HG02970 (cell line): ENCODE measurements at regions not wholly inside any gene's neighbourhood (a gene's known extent, or its start where the extent isn't known, plus 50 kb on each side); places are given as distances from the start of the nearest gene placed in this dataset.

ENCODE experiments used
- ATAC-seq: cut with Tn5 transposase; IDR thresholded peaks from one replicate; pipeline ENCODE4 v1.9.1; 2021; ENCODE audit warnings: mild to moderate bottlenecking, moderate library complexity, moderate number of reproducible peaks; ENCODE audit not compliant: unreplicated experiment, low FRiP score

DNA sequence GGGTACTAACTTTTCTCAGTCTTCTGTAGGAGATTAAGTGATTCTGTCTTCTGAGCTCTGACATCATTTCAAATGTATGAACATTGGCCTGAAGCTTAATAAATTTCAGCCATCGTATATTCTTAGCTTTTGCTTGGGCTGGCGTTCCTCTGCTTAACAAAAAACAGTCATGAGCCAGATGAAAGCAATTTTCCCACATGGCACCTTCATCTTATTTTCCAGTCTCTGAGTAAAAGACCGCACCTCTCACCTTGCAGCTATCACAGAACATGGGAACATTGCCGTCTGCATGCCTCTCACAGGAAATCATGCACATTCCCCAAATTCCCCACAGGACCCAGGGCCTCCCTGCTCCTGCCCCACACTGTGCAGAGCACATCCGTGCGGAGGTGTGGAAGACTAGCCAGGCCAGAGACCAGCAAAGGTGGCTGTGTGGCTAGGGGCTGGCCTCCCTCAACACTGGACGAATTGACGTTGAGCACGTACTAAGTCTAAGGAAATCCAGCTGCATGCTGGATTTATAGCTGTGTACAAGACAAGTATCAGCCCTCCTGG lies 531.8 kb upstream of the ID2 start:
- ATAC-seq: no peak

DNA sequence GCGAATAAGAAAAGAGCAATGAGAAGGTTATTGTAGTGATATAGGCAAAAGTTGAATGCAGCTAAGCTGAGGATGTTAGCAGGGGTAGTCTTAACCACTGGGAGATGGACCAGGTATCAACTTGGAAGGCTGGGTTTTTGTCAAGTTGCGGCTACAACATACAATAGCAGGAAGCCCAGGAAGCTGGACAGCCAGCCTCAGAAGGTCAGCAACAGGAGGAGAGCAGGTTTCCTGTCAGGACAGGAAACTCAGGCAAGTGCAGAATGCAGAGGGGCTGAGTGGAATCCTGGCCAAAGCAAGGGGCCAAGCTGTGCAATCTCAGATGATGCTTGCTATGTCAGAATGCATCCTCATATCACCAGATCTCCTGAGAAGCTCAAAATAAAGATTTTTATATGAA lies 530.0 kb upstream of the ID2 start:
- no peak for ATAC-seq

DNA sequence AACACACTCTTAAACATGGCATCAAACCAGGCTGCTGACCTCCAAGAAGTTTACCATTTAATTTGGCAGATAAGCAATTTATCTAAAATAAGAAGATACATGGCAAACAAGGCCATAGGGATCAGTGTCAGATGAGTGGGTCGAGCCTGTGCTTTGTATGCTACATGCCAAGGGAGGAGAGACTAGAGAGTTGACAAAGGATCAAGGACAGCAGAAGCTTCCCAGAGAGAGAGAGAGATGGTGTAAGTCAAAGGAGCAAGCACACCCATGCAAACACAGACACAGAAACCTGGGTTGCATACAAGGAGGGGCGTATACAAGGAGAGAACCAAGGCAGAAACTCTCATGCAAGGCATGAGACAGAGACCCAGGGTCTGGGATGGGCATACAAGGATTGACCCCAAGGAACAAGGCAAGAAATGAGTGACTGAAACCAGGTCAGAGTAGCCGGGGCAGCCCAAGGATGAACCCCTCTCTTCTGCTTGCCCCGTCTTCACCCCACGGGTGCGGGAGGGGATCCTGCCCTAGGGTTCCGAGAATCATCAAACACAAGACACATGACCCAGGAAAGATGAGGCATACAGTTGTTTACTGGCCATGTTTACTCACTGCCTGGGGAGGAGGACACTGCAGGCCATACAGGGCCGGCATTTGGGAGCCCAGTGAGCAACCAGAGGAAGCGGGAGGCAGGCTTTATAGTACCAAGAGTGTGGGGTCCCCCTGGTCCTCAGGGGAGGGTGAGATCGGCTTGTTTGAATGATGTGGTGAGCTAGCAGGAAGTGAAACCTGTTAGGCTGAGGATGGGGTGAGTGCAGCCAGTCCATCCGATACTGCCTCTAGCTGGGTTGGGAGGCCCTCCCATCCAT lies 529.2 kb upstream of the ID2 start:
- peak; percentile 85 for ATAC-seq

DNA sequence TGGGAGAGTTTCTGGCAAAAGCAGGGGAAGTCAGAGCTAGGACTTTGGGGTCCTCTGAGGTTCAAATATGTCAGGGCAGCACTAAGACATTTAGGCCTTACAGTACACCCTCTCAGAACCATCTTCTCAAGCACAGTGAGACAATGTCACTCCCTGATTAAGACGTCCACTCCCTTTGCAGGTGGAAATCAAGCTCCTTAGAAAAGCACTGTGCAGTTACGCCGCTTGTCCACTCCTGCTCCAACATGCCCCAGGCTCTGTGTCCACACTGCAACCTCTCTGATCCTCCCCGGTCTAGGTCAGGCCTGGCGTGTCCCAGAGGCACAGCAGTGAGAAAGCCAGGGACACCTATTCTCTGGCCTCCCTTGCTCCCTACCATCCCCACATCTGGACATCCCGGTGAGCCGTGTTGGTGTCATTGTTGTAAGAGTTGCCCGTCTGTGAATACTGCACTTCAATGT lies 528.6 kb upstream of the ID2 start:
- ATAC-seq: no peak

DNA sequence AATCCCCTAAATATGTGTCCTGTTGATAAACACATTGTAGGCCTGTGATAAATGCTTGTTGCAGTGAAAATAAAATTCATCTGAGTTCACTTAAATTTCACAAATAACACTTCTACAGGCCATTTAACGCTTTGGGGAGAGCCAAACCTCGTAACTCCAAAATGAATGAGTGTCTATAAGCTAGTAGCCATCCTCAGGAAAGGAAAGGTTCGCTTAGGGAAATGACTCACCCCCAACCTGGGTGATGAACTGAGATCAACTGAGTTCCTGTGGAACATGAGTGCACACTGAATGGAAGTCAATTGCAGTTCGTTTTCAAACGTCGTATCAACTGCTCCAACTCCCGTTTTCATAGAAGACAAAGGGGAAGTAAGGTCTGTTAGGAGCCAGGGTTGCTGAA lies 527.6 kb upstream of the ID2 start:
- no peak for ATAC-seq

DNA sequence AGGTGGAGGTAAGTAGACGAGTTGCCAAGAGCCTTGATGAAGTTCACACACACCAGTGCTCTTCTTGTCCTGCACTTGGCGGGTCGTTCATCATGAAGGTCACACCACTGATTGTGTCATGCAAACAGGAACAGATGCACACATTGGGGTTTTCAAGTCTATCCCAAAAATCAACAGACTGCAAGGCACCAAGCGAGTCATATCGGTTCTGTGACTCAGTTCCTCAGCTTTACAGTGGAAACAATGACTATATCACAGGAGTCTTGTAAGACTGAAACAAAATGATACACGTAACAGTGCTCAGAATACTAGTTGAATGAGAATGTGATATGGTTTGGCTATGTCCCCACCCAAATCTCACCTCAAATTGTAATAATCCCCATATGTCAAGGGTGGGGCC lies 526.9 kb upstream of the ID2 start:
- no peak for ATAC-seq

DNA sequence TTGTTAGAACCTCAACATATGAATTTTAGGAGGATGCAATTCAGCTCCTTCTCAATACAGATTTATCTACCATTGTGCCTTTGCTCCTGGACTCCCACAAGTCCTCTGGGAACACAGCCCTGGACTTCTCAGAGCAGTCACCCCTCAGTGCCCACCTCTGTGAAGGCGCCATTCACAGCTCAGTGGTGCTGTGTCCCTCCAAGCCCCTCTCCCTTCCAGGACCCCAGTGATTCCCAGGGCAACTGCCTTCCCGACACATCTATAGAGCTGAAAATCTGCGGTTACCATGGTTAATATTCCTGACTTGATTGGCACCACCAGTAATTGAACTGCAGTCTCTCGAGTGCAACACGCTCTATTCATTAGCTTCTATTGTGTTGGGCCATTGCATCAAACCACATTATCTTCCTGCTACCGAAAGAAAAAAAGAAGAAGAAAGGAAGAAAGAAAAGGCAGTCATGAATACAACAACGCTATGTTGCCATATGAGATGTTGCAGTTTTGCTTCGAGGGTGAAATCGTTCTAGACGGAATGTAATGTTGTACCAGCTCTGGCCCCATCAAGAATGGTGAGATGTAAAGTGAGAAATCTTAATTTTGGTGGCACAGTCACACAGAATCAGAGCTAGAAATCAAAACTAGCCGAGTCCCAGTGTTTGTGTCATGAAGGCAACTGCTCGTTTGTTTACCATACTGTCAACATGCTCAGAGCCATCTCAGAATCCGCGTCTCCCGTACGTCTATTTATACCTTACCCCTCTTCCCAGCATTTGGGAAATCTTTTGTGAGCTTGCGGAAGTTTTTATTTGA lies 524.0 kb upstream of the ID2 start:
- ATAC-seq: no peak

DNA sequence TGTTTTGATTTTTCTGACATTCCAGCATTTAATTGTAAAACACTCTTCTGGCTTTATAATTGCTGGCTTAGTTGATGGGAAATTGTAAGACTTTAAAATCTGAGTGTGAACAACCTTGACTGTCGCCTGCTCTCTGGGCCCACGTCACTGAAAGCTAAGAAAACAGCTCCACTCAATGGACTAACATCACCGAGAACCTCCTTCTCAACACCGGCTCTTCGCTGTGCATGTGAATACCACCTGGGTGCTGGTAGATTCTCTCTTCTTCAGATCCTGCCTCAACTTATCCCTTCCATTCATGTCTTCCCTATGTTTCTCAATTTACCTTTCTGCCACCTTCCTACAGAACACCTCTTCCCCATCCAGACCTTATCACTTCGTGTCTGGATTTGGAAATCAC lies 523.1 kb upstream of the ID2 start:
- ATAC-seq: no peak

DNA sequence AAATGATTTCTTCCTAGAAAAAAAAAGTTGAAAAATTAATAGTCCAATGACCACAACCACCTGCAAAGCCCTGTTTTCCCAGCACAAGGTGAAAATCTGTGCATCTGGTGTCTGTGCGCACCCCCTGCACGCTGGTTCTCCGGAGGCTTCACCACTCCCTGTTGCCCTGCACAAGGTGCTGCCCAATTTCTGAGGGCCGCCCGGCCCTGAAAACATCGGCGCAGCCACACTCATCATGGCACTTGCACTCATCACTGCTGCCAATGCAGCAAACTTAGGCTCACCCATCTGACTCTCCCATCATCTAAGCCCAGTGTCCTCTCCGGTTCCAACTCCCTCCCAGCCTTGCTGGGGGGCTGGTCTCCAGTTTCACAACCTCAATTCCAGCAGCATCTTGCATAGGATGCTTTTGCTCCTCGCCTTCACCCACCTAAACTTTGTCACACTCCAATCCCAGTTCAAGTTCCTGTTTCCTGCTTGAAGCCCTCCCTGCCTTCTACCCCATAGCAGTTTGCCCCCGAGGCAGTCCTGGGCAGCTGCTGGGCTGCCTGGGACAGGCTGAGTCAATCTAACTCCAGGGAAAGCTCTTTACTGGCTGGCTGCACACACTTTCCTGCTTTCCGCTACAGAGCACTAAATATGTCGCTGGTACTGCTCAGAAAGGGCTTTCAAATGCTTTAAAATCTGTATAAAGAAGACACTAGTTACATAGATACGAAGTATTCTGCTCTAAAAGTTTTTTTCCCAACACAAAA lies 522.5 kb upstream of the ID2 start:
- no peak for ATAC-seq

DNA sequence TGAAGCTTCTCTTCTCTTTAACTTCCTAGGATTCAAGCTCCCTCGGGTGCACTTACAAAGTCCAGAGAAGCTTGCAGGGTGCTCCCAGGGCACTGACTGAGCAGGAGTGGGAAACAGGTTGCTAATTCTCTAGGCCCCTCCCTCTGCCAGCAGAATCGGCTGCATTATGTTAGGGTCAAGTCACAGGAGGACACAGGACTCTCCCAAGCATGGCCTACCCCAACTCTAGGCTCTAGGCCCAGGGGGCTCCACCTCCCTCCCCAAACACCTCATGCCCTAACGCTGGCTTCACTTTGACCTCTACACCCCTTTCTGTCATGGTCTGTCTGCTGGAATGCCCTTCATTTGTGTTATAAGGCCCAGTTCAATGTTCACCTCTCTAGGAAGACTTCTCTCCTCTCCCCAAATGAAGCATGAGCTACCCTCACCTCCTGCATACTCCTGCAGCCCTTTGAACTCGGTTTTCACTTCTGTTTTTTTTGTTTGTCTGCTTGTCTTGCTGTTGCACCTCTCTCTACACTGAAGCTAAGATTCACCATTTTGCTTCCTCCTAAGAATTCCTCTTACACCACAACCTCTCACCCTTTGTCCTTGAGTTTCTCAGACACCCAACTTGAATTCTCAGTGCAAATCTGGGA lies 521.8 kb upstream of the ID2 start:
- no peak for ATAC-seq

DNA sequence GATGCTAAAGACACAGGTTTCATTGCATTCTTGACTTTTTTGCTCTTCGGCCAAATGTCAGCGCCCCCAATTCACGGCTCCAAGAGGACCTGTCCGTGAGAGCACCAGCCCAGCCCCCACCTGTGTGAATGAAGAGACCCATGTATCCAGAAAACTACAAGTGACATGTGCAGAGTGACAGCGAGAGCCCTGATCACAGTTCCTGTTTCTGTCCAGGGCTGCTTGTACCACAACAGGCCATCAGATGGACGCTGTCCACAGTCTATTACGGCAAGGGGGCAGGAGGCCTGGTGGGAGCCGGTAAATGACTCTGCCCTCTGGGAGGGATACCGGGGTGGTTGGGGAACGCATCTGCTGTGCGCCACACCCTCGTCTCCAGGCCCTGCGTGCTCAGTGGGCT lies 520.9 kb upstream of the ID2 start:
- ATAC-seq: no peak

DNA sequence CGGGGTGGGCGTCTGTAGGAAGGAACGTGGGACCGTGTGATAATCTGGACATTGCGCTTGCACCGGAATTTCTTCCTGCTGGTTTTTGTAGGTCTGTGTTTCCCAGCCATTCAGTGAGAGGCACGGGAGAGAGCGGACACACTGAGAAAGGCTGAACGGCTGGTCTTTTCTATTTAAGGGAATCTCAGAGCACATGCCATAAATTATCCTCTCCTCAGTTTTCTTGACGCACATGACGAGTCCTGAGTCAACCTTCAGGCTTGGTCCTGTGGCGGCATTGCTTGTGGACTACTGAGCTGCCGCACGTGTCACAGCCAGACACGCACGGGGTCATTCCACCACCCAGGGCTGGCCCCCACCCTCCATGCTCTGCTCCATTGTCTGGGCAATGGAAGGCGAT lies 519.3 kb upstream of the ID2 start:
- no peak for ATAC-seq

DNA sequence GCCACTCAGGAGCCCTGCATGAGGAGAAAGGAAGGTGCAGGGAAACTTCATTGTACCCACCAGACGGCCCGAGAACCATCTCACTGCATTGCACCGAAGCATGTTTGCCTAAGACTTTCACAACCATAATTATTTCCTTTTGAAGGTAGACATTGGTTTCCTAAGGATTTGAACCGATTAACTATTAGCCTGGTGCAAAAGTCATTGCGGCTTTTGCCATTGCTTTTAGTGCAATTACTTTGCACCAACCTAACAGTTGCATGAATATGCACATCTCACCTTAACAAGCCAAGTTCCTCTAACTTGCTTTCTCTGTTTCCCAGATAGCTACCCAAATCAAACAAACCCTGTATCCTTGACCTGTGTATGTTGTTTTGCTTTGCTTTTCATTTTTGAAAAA lies 516.3 kb upstream of the ID2 start:
- ATAC-seq: no peak

DNA sequence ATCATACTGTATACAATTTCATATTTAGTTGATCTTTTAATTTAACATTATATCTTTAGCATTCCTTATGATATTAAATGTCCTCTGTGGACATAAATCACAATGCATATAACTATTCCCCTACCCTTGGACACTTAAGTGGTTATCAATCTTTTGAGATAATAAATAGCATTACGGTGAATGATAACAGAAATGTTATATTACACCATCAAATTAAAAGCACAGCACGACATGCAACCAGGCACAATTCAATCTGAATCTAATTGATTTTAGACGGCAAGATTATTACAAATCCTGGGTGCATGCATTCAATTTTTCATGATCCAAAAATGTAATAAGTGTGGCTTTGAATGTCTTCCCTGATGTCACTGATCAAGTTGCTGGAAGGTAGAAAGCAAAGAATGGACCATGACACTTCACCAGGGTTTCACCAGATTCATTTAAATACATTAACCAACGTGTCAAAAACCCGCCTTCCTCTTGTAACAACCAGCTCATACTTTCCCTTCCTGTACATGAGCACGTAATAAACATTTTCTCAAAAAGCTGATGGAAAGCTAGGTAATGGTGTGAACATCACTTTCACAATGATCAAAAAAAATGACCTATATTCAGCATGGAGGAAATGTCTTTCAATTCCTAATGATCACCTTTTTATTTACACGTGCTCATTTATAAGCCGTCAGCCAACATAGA lies 513.7 kb upstream of the ID2 start:
- no peak for ATAC-seq

DNA sequence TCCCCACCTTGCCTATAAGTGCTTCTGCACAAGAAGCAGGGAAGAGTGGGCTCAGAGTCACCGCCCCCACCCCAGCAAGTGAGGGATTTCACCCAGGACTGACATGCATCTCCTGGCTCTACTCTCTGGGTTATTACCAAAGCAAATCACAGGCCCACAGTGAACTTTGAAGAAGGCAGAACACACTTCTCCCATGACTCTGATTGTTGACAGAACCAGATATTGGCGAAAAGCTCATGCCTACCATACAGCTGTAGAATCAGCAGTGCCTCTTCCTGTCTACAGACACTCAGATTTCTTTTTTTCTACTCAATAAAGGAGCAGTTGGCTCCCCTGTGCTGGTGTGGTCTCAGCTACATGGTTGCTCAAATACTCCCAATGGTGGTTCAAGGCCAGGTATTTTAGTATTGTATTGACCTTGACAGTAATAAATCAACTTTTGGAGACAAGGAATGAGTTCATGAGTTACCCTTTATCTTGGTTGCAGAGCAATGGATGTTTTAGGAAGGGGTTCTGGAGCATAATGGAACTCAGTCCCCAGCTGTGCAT lies 512.9 kb upstream of the ID2 start:
- no peak for ATAC-seq

DNA sequence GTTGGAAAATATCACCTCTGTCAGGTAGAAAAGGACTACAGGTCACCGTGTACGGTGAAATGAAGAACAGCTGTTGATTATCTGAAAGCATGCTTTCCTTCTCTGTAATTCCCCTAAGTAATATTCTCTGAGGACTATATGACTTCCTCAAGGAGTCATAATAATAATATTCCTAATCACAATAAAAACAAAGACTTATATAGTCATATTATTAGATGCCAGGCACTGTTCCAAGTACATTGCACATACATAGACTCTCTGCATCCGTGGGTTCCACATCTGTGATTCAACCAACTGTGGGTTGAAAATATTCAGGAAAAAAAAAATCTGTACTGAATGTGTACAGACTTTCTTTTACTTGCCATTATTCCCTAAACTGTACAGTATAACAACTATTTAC lies 512.4 kb upstream of the ID2 start:
- no peak for ATAC-seq

DNA sequence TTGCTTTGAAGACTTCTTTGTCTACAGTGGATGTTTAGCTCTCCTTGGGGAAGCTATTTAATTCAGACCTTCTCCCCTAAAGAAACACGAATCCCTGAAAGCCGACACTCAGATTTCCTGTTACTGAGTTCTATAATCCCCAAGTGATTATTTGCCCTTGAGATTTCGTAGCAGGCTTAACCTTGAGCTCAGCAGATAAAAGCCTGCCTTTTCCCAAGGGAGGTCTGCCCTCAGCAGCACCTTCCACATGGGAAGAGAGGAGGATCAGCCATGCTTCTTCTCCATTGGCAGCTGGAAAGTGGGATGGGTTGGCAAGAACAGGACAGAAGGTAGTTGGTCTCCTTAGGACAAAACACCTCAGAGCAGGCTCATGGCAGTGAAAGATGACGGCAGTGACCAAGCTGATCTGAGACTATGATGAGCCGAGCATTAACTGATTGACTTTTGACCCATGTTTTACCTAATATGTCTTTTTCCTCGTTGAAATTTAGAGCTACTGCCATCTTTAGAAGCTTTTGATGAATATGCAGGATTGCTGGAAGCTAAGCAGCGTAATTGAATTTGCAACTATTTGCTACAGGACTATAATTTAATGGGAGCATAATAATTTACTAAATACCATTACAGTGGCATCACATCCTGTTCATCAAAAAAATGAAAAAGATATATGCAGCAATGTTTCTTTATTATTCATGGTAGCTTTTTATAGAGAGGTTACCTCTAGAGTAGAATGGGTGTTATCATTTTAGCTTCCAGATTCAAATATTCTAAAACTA lies 511.1 kb upstream of the ID2 start:
- no peak for ATAC-seq

DNA sequence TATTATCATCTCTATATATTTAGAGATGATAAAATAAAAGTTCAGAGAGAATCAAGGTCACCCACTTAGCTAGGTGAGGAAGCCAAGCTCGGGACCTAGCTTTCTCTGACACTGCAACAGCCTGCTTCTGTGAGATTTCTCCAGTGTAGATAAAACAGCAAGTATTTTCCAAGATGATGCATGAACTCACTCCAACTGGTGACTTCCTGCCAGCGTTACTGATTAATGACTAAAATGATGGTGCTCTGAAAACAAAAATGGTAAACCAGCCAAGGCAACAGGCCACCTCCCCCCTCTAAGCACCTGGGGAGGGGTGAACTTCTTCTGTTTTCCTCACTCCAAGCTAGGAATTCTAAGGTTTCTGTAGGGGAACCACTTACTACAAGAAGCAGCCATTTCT lies 510.2 kb upstream of the ID2 start:
- ATAC-seq: no peak

DNA sequence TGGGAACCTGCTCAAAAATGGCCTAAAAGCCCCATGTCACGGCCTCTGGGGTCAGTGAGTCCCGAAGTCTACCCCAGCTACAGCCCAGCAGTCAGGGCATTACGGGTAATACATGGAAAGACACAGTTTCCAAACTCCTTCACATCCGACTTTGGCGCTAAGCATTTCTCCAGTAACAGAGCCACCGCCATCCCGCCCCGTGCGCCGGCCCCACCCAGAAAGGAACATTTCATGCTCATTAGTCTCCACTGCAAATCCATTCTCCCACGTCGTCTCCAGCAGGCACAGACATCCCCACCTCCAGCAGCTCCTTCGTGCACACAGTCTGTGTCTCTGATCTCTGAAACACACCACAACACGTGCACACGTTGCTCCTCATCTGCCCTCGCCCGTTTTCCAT lies 509.2 kb upstream of the ID2 start:
- no peak for ATAC-seq
